WTC11 (cell line): ENCODE measurements at regions not wholly inside any gene's neighbourhood (a gene's known extent, or its start where the extent isn't known, plus 50 kb on each side); places are given as distances from the start of the nearest gene placed in this dataset.

ENCODE experiments used
- ATF3 ChIP-seq: sonication (generic); formaldehyde crosslinking; conservative IDR thresholded peaks from 2 replicates; pipeline ENCODE4 v1.8.1; 2022; ENCODE audit warnings: mild to moderate bottlenecking, missing genetic modification reagents
- CTCF ChIP-seq: fragments of 200-600 bp; IDR thresholded peaks from 2 replicates; pipeline ENCODE4 v1.8.0; 2022; ENCODE audit warnings: antibody characterized with exemption
- FOXJ3 ChIP-seq: sonication (generic); formaldehyde crosslinking; IDR thresholded peaks from 2 replicates; pipeline ENCODE4 v1.9.0; 2021; ENCODE audit warnings: missing genetic modification reagents, mild to moderate bottlenecking, borderline replicate concordance
- NFE2L1 ChIP-seq: sonication (generic); formaldehyde crosslinking; IDR thresholded peaks from 2 replicates; pipeline ENCODE4 v1.8.1; 2023; ENCODE audit warnings: missing genetic modification reagents
- SMAD3 ChIP-seq: sonication (generic); formaldehyde crosslinking; IDR thresholded peaks from 2 replicates; pipeline ENCODE4 v1.8.0; 2022; ENCODE audit warnings: missing genetic modification reagents, mild to moderate bottlenecking, borderline replicate concordance
- TEAD4 ChIP-seq: sonication (generic); formaldehyde crosslinking; IDR thresholded peaks from 2 replicates; pipeline ENCODE4 v1.8.0; 2022; ENCODE audit warnings: mild to moderate bottlenecking, missing genetic modification reagents
- ZBTB43 ChIP-seq: sonication (generic); formaldehyde crosslinking; IDR thresholded peaks from 2 replicates; pipeline ENCODE4 v1.8.1; 2023; ENCODE audit warnings: mild to moderate bottlenecking, missing genetic modification reagents
- ZNF263 ChIP-seq: sonication (generic); formaldehyde crosslinking; IDR thresholded peaks from 2 replicates; pipeline ENCODE4 v1.8.1; 2022; ENCODE audit warnings: low read depth, mild to moderate bottlenecking, moderate library complexity, missing genetic modification reagents
- ZNF512 ChIP-seq: sonication (generic); formaldehyde crosslinking; IDR thresholded peaks from 2 replicates; pipeline ENCODE4 v1.8.1; 2022; ENCODE audit warnings: missing genetic modification reagents, borderline replicate concordance

- TF ChIP-seq CTCF (no peak), ZNF512 (CRISPR knock-in tag) (no peak), SMAD3 (CRISPR knock-in tag) (no peak), ZNF263 (CRISPR knock-in tag) (no peak), TEAD4 (CRISPR knock-in tag) (no peak), ZBTB43 (no peak), ATF3 (no peak), NFE2L1 (CRISPR knock-in tag) (no peak), FOXJ3 (no peak)
Observed at GRCh38 chr10:128995676-128996075, 471.4 kb upstream of the MGMT start.
